ENCODE measurements at regions not wholly inside any gene's neighbourhood (a gene's known extent, or its start where the extent isn't known, plus 50 kb on each side); places are given as distances from the start of the nearest gene placed in this dataset.

DNA sequence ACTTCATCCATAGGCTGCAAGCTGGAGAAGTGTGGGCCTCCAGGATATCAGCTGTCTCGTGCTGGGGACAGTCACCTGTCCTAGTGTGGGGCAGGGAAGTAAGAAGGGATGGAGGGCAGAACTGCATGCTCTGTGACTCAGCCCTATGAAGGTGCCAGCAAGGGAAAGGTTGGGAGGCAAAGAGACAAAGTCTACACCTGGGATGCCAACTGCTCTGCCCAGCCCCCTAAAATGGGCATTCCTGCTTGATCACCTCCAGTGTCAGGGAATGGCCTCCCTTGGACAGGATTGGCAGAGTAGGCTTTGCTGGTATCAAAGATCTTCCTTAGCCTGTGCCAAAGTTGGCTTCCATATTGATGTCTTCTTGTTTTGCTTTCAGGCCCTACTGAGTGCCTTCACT is 335.0 kb downstream of the BCL11B start:
- H3K9me3 ChIP-seq (replicated peaks; ENCODE audit: control insufficient read depth, insufficient read depth, low read length): peaks cover 4% of the 10 kb centered on the region
- H3K4me3 ChIP-seq (replicated peaks in 1 of 3; ENCODE audit: insufficient read depth in 1 of 3, low read depth in 1 of 3, low read length in 3 of 3): no peak overlapping the region
- H3K9ac ChIP-seq (replicated peaks; ENCODE audit: extremely low read depth, insufficient read depth, low read length): no peak overlapping the region
- H3K79me2 ChIP-seq (ENCODE audit: control insufficient read depth, insufficient read depth, low read length): no peaks in the 10 kb centered on the region
- no peak for TF ChIP-seq EZH2 (IDR thresholded peaks at IDR 0.05; ENCODE audit: borderline replicate concordance, low read depth, low read length, severe bottlenecking)
- TF ChIP-seq, protein P1, sequence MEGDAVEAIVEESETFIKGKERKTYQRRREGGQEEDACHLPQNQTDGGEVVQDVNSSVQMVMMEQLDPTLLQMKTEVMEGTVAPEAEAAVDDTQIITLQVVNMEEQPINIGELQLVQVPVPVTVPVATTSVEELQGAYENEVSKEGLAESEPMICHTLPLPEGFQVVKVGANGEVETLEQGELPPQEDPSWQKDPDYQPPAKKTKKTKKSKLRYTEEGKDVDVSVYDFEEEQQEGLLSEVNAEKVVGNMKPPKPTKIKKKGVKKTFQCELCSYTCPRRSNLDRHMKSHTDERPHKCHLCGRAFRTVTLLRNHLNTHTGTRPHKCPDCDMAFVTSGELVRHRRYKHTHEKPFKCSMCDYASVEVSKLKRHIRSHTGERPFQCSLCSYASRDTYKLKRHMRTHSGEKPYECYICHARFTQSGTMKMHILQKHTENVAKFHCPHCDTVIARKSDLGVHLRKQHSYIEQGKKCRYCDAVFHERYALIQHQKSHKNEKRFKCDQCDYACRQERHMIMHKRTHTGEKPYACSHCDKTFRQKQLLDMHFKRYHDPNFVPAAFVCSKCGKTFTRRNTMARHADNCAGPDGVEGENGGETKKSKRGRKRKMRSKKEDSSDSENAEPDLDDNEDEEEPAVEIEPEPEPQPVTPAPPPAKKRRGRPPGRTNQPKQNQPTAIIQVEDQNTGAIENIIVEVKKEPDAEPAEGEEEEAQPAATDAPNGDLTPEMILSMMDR (IDR thresholded peaks at IDR 0.05; ENCODE audit: extremely low read depth in 1 of 2, insufficient read depth in 1 of 2, low read depth in 1 of 2, low read length in 2 of 2): no peak
- TF ChIP-seq, protein P2, sequence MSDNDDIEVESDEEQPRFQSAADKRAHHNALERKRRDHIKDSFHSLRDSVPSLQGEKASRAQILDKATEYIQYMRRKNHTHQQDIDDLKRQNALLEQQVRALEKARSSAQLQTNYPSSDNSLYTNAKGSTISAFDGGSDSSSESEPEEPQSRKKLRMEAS (IDR thresholded peaks at IDR 0.05; ENCODE audit: insufficient read depth, insufficient read length): no peak
- no peak for TF ChIP-seq JUN (IDR thresholded peaks at IDR 0.05; ENCODE audit: borderline replicate concordance, insufficient read depth, insufficient read length, low read depth)
- ChIA-PET POLR2A (no interaction called here), CTCF (no interaction called here)
- DNase-seq (ENCODE audit: low read depth, low spot score) (no peak), FAIRE-seq (no peak)
- H3K27me3 ChIP-seq (ENCODE audit: control insufficient read depth in 2 of 2, insufficient read depth in 2 of 2, low read length in 2 of 2): no peaks in the 10 kb centered on the region
- intact Hi-C loops (cut with micrococcal nuclease) (no loop called here), dilution Hi-C loops (cut with MboI; ENCODE audit: extremely low pct_ligation_motif_present, low sequenced_read_pairs) (no loop called here)
- no peak overlapping the region for H2AFZ ChIP-seq (ENCODE audit: low read depth, low read length)
- no peak overlapping the region for H3K4me2 ChIP-seq (ENCODE audit: insufficient read depth, low read length)
- no peaks in the 10 kb centered on the region for H4K20me1 ChIP-seq (replicated peaks; ENCODE audit: control insufficient read depth, extremely low read depth, insufficient read depth, low read length)
- H3K4me1 ChIP-seq (ENCODE audit: control insufficient read depth, extremely low read depth, insufficient read depth, low read length): no peaks in the 10 kb centered on the region
- no peak overlapping the region for H3K27ac ChIP-seq (ENCODE audit: insufficient read depth, low read depth, low read length)
- no peaks in the 10 kb centered on the region for H3K9me1 ChIP-seq (replicated peaks; ENCODE audit: control insufficient read depth, extremely low read depth, insufficient read depth, low read length)
- no TSS peak for BruUV-seq (replicated peaks)
- H3K36me3 ChIP-seq (ENCODE audit: control insufficient read depth in 2 of 2, extremely low read depth in 1 of 2, insufficient read depth in 2 of 2, low read length in 2 of 2): no peaks in the 10 kb centered on the region

DNA sequence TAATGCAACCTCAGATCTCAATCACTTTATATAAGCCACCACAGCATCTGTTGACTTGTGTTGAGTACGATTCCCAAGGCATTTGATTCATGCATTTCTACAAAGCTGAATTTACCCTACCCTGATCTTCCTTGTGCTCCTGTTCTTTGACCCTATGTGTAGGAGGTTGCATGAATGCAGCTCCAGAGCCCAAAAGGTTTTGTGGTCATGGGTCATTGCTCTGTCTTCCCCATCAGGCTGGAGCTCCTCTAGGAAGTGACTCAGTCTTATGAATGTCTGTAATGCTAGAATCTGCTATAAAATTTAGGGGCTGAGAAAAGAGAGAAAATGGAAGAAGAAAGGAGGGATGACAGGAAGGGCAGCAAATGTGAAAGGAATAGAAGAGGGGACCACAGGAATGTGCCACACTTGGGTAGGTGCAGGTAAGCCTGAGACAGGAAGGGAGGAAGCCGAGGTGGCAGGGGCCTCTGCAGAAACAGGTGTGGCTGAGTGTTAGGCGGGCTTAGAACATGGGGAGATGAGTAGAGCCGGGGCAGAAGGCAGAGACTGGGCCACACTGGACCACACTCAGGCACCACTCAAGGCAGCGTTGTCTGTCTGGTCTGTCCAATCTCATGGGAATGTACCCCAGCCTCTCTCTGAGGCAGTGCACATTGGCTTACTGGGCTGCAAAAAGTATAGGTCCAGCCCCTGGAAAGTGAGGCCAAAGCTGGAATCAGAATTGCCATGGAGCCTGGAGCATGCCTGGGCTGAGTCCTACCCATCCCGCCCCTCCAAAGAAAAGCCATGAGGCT is 334.1 kb downstream of the BCL11B start:
- dilution Hi-C loops (cut with MboI; ENCODE audit: extremely low pct_ligation_motif_present, low sequenced_read_pairs): no loop called here
- Histone ChIP-seq H2AFZ (ENCODE audit: low read depth, low read length) (no peak overlapping the region), H3K4me2 (ENCODE audit: insufficient read depth, low read length) (no peak overlapping the region), H3K9me1 (replicated peaks; ENCODE audit: control insufficient read depth, extremely low read depth, insufficient read depth, low read length) (no peaks in the 10 kb centered on the region), H3K27ac (ENCODE audit: insufficient read depth, low read depth, low read length) (no peak overlapping the region), H3K27me3 (ENCODE audit: control insufficient read depth in 2 of 2, insufficient read depth in 2 of 2, low read length in 2 of 2) (no peaks in the 10 kb centered on the region), H3K79me2 (ENCODE audit: control insufficient read depth, insufficient read depth, low read length) (no peaks in the 10 kb centered on the region), H3K36me3 (ENCODE audit: control insufficient read depth in 2 of 2, extremely low read depth in 1 of 2, insufficient read depth in 2 of 2, low read length in 2 of 2) (no peaks in the 10 kb centered on the region), H3K9ac (replicated peaks; ENCODE audit: extremely low read depth, insufficient read depth, low read length) (no peak overlapping the region), H3K9me3 (replicated peaks; ENCODE audit: control insufficient read depth, insufficient read depth, low read length) (peaks cover 4% of the 10 kb centered on the region), H3K4me3 (replicated peaks in 1 of 3; ENCODE audit: insufficient read depth in 1 of 3, low read depth in 1 of 3, low read length in 3 of 3) (no peak overlapping the region), H4K20me1 (replicated peaks; ENCODE audit: control insufficient read depth, extremely low read depth, insufficient read depth, low read length) (no peaks in the 10 kb centered on the region), H3K4me1 (ENCODE audit: control insufficient read depth, extremely low read depth, insufficient read depth, low read length) (no peaks in the 10 kb centered on the region)
- no TSS peak for BruUV-seq (replicated peaks)
- CTCF ChIA-PET: no interaction called here
- FAIRE-seq (no peak), DNase-seq (ENCODE audit: low read depth, low spot score) (no peak)
- intact Hi-C loops (cut with micrococcal nuclease): no loop called here
- TF ChIP-seq POLR2A (IDR thresholded peaks at IDR 0.05; ENCODE audit: low read depth, low read length) (no peak), FOS (IDR thresholded peaks at IDR 0.05; ENCODE audit: borderline replicate concordance, insufficient read depth, low read length) (no peak), POLR2AphosphoS5 (IDR thresholded peaks at IDR 0.05; ENCODE audit: insufficient read depth, low read depth, low read length) (no peak), JUN (IDR thresholded peaks at IDR 0.05; ENCODE audit: borderline replicate concordance, insufficient read depth, insufficient read length, low read depth) (no peak), EZH2 (IDR thresholded peaks at IDR 0.05; ENCODE audit: borderline replicate concordance, low read depth, low read length, severe bottlenecking) (no peak), MYC (IDR thresholded peaks at IDR 0.05; ENCODE audit: low read depth, low read length) (no peak), GATA2 (IDR thresholded peaks at IDR 0.05; ENCODE audit: insufficient read depth, insufficient read length, low read depth, low read length) (no peak)
- TF ChIP-seq, protein P1 (IDR thresholded peaks at IDR 0.05; ENCODE audit: extremely low read depth in 1 of 2, insufficient read depth in 1 of 2, low read depth in 1 of 2, low read length in 2 of 2): no peak
- TF ChIP-seq, protein P2 (IDR thresholded peaks at IDR 0.05; ENCODE audit: insufficient read depth, insufficient read length): no peak
- POLR2A ChIA-PET: no interaction called here
